ENCODE measurements at regions not wholly inside any gene's neighbourhood (a gene's known extent, or its start where the extent isn't known, plus 50 kb on each side); places are given as distances from the start of the nearest gene placed in this dataset.
A peak's percentile ranks its signal among the peaks of the same experiment; 100 is the strongest.
"Not testable (repeated sequence)": the region's sequence is repeated elsewhere in the genome, so short reads cannot be mapped to it uniquely, and the experiment has no call there.

GRCh38 chr5:15346738-15347137 lies 153.2 kb upstream of the FBXL7 start:
- no peak for DNase-seq (ENCODE audit: low read depth in 4 of 4, low spot score in 3 of 4)

GRCh38 chr5:15344954-15345353 lies 155.0 kb upstream of the FBXL7 start:
- DNase-seq (ENCODE audit: low read depth in 4 of 4, low spot score in 3 of 4) = no peak

- no peak for DNase-seq (ENCODE audit: low read depth in 4 of 4, low spot score in 3 of 4)
Observed at GRCh38 chr5:15338546-15338945, 161.4 kb upstream of the FBXL7 start.

GRCh38 chr5:15334551-15335266 lies 165.3 kb upstream of the FBXL7 start:
- no peak for DNase-seq (ENCODE audit: low read depth in 4 of 4, low spot score in 3 of 4)

GRCh38 chr5:15333091-15333490 lies 166.9 kb upstream of the FBXL7 start:
- no peak for DNase-seq (ENCODE audit: low read depth in 4 of 4, low spot score in 3 of 4)

- DNase-seq (ENCODE audit: low read depth in 4 of 4, low spot score in 3 of 4) = no peak
Observed at GRCh38 chr5:15326932-15327331, 173.0 kb upstream of the FBXL7 start.

- DNase-seq (ENCODE audit: low read depth in 4 of 4, low spot score in 3 of 4) = no peak
Observed at GRCh38 chr5:15326471-15326870, 173.5 kb upstream of the FBXL7 start.

GRCh38 chr5:15322421-15322820 lies 177.6 kb upstream of the FBXL7 start:
- DNase-seq (ENCODE audit: low read depth in 4 of 4, low spot score in 3 of 4) = no peak

GRCh38 chr5:15321776-15322175 lies 178.2 kb upstream of the FBXL7 start:
- no peak for DNase-seq (ENCODE audit: low read depth in 4 of 4, low spot score in 3 of 4)

- DNase-seq (ENCODE audit: low read depth in 4 of 4, low spot score in 3 of 4) = peak in 1 of 4 donors; percentile 8
Observed at GRCh38 chr5:15320871-15321270, 179.1 kb upstream of the FBXL7 start.

- no peak for DNase-seq (ENCODE audit: low read depth in 4 of 4, low spot score in 3 of 4)
Observed at GRCh38 chr5:15304914-15305834, 194.8 kb upstream of the FBXL7 start.

- no peak for DNase-seq (ENCODE audit: low read depth in 4 of 4, low spot score in 3 of 4)
Observed at GRCh38 chr5:15304066-15304731, 195.8 kb upstream of the FBXL7 start.

- no peak for DNase-seq (ENCODE audit: low read depth in 4 of 4, low spot score in 3 of 4)
Observed at GRCh38 chr5:15300141-15300540, 199.8 kb upstream of the FBXL7 start.

GRCh38 chr5:15290953-15291352 lies 209.0 kb upstream of the FBXL7 start:
- DNase-seq (ENCODE audit: low read depth in 4 of 4, low spot score in 3 of 4) = no peak

- no peak for DNase-seq (ENCODE audit: low read depth in 4 of 4, low spot score in 3 of 4)
Observed at GRCh38 chr5:15286650-15287049, 213.3 kb upstream of the FBXL7 start.

GRCh38 chr5:15285901-15286583 lies 213.9 kb upstream of the FBXL7 start:
- DNase-seq (ENCODE audit: low read depth in 4 of 4, low spot score in 3 of 4) = peak in 2 of 4 donors; percentile 18 to 25

GRCh38 chr5:15284706-15285105 lies 215.3 kb upstream of the FBXL7 start:
- DNase-seq (ENCODE audit: low read depth in 4 of 4, low spot score in 3 of 4) = no peak

- DNase-seq (ENCODE audit: low read depth in 4 of 4, low spot score in 3 of 4) = no peak
Observed at GRCh38 chr5:15283076-15283475, 216.9 kb upstream of the FBXL7 start.

GRCh38 chr5:15282611-15283010 lies 217.4 kb upstream of the FBXL7 start:
- DNase-seq (ENCODE audit: low read depth in 4 of 4, low spot score in 3 of 4) = no peak

- not testable (repeated sequence) for DNase-seq (ENCODE audit: low read depth in 4 of 4, low spot score in 3 of 4)
Observed at GRCh38 chr5:15271596-15271995, 228.4 kb upstream of the FBXL7 start.

GRCh38 chr5:15267966-15268365 lies 232.0 kb upstream of the FBXL7 start:
- DNase-seq (ENCODE audit: low read depth in 4 of 4, low spot score in 3 of 4) = no peak
